H1 (cell line): ENCODE measurements at regions not wholly inside any gene's neighbourhood (a gene's known extent, or its start where the extent isn't known, plus 50 kb on each side); places are given as distances from the start of the nearest gene placed in this dataset.

Source experiments
- CTCF ChIA-PET: fragments of 300-600 bp; sonication (Branson Sonifier 250); formaldehyde crosslinking; loops from one replicate; lab custom pipeline; 2021; ENCODE audit not compliant: partially characterized antibody; lab: Charles Lee
- POLR2A ChIA-PET: fragments of 300-600 bp; sonication (Branson Sonifier 250); formaldehyde crosslinking; loops from one replicate; lab custom pipeline; 2021; ENCODE audit warnings: inconsistent platforms; ENCODE audit not compliant: partially characterized antibody; lab: Charles Lee
- DNase-seq, 2 experiments: peaks; one replicate each; pipeline versions ENCODE4 v3.0.0 to v3.0.0-alpha.2; 2010 to 2022; ENCODE audit warnings: low spot score in 2 of 2, low read depth in 1 of 2, mixed read lengths in 1 of 2
- FAIRE-seq: peaks from 2 replicates; lab custom pipeline; 2011; peaks lifted over from hg19 to GRCh38; lab: Jason Lieb, UNC
- H2AFZ ChIP-seq: 2 replicates; pipeline ENCODE4 v1.8.1; 2012; ENCODE audit warnings: low read length, inconsistent platforms
- H2AK5ac ChIP-seq: 2 replicates; pipeline ENCODE4 v1.6.1; 2013; ENCODE audit warnings: low read depth, low read length
- H2BK120ac ChIP-seq: replicated peaks from 2 replicates; pipeline ENCODE3; 2013; ENCODE audit warnings: low read depth, low read length, inconsistent platforms
- H2BK12ac ChIP-seq: 2 replicates; pipeline ENCODE4 v1.6.1; 2013; ENCODE audit warnings: low read depth, low read length
- H2BK15ac ChIP-seq: 2 replicates; pipeline ENCODE4 v1.6.1; 2013; ENCODE audit warnings: low read length
- H2BK20ac ChIP-seq: 2 replicates; pipeline ENCODE4 v1.6.1; 2013; ENCODE audit warnings: low read length
- H2BK5ac ChIP-seq: 2 replicates; pipeline ENCODE4 v1.6.1; 2013; ENCODE audit warnings: low read depth, low read length
- H3K14ac ChIP-seq: 2 replicates; pipeline ENCODE4 v1.6.1; 2013; ENCODE audit warnings: inconsistent platforms; ENCODE audit not compliant: insufficient read length
- H3K18ac ChIP-seq: 2 replicates; pipeline ENCODE4 v1.6.1; 2013; ENCODE audit warnings: low read length; ENCODE audit errors: extremely low read depth
- H3K23ac ChIP-seq: 2 replicates; pipeline ENCODE4 v1.6.1; 2013; ENCODE audit warnings: inconsistent platforms; ENCODE audit not compliant: insufficient read length
- H3K23me2 ChIP-seq: 2 replicates; pipeline ENCODE4 v1.6.1; 2013; ENCODE audit warnings: low read depth, low read length
- H3K27ac ChIP-seq: 2 replicates; pipeline ENCODE4 v1.6.1; 2011; ENCODE audit warnings: low read depth, low read length, inconsistent platforms
- H3K27me3 ChIP-seq, 4 experiments: replicated peaks in 1 of 4; 1 replicate in 1 of 4; 2 replicates in 3 of 4; pipeline versions ENCODE4 v1.6.1 to v1.8.1; 2011 to 2013; ENCODE audit warnings: low read length in 3 of 4, mild to moderate bottlenecking in 3 of 4, inconsistent platforms in 2 of 4, mixed read lengths in 2 of 4, moderate library complexity in 1 of 4; ENCODE audit not compliant: control insufficient read depth in 3 of 4, insufficient read depth in 3 of 4; ENCODE audit errors: extremely low read depth in 1 of 4
- H3K36me3 ChIP-seq, 4 experiments: 2 replicates each; pipeline versions ENCODE4 v1.6.1 to v1.8.1; 2011 to 2013; ENCODE audit warnings: mild to moderate bottlenecking in 4 of 4, low read length in 3 of 4, moderate library complexity in 2 of 4, control low read depth in 1 of 4, inconsistent platforms in 1 of 4; ENCODE audit not compliant: insufficient read depth in 4 of 4, control insufficient read depth in 2 of 4
- H3K4ac ChIP-seq: replicated peaks from 2 replicates; pipeline ENCODE3; 2013; ENCODE audit warnings: low read length, low read depth, mixed read lengths, inconsistent platforms; ENCODE audit not compliant: insufficient read length
- H3K4me1 ChIP-seq, 4 experiments: replicated peaks in 1 of 4; 1 replicate in 1 of 4; 2 replicates in 3 of 4; pipeline versions ENCODE4 v1.6.1 to v1.8.1; 2011 to 2013; ENCODE audit warnings: low read length in 3 of 4, inconsistent platforms in 2 of 4, mixed read lengths in 1 of 4; ENCODE audit not compliant: insufficient read depth in 4 of 4, control insufficient read depth in 3 of 4
- H3K4me2 ChIP-seq, 2 experiments: 2 replicates each; pipeline versions ENCODE4 v1.6.1 to v1.8.1; 2011 to 2013; ENCODE audit warnings: low read depth in 2 of 2, low read length in 2 of 2, control low read depth in 1 of 2, inconsistent platforms in 1 of 2, mild to moderate bottlenecking in 1 of 2; ENCODE audit not compliant: insufficient read depth in 1 of 2
- H3K4me3 ChIP-seq, 4 experiments: fragments of 200-600, 300-600 bp in 1 of 4; sonication (generic), shearing (Covaris generic), sonication (Bioruptor Twin) in 1 of 4; 2 replicates each; pipeline versions ENCODE4 v1.5.1 to v1.8.1; 2011 to 2016; ENCODE audit warnings: low read length in 4 of 4, low read depth in 3 of 4, control low read depth in 2 of 4, inconsistent platforms in 2 of 4, mild to moderate bottlenecking in 2 of 4, mixed read lengths in 1 of 4, moderate library complexity in 1 of 4; ENCODE audit not compliant: insufficient read depth in 2 of 4; ENCODE audit errors: extremely low read depth in 1 of 4
- H3K56ac ChIP-seq: replicated peaks from 2 replicates; pipeline ENCODE3; 2013; ENCODE audit warnings: low read depth, mild to moderate bottlenecking, mixed read lengths, low read length, inconsistent platforms; ENCODE audit not compliant: insufficient read length
- H3K79me1 ChIP-seq: 2 replicates; pipeline ENCODE4 v1.6.1; 2013; ENCODE audit warnings: low read depth, low read length, control low read depth
- H3K79me2 ChIP-seq, 2 experiments: 2 replicates each; pipeline versions ENCODE4 v1.6.1 to v1.8.1; 2012 to 2013; ENCODE audit warnings: low read length in 2 of 2, mild to moderate bottlenecking in 2 of 2, inconsistent platforms in 1 of 2; ENCODE audit not compliant: insufficient read depth in 2 of 2, control insufficient read depth in 1 of 2
- H3K9ac ChIP-seq, 4 experiments: replicated peaks in 1 of 4; 1 replicate in 1 of 4; 2 replicates in 3 of 4; pipeline versions ENCODE4 v1.6.1 to v1.8.1; 2011 to 2013; ENCODE audit warnings: low read depth in 3 of 4, low read length in 3 of 4, control low read depth in 2 of 4, mild to moderate bottlenecking in 2 of 4, moderate library complexity in 2 of 4, inconsistent platforms in 1 of 4; ENCODE audit errors: extremely low read depth in 1 of 4
- H3K9me3 ChIP-seq, 2 experiments: 2 replicates each; pipeline versions ENCODE4 v1.6.1 to v1.8.1; 2012 to 2013; ENCODE audit warnings: mild to moderate bottlenecking in 2 of 2, moderate library complexity in 2 of 2, control low read depth in 1 of 2, inconsistent platforms in 1 of 2, low read depth in 1 of 2, low read length in 1 of 2, mixed read lengths in 1 of 2; ENCODE audit not compliant: insufficient read depth in 2 of 2
- H4K20me1 ChIP-seq, 2 experiments: replicated peaks in 1 of 2; 2 replicates each; pipeline versions ENCODE3 to v1.8.1; 2011 to 2013; ENCODE audit warnings: inconsistent platforms in 2 of 2, low read length in 2 of 2, mild to moderate bottlenecking in 1 of 2; ENCODE audit not compliant: insufficient read depth in 2 of 2, control insufficient read depth in 1 of 2
- H4K5ac ChIP-seq: 2 replicates; pipeline ENCODE4 v1.6.1; 2013; ENCODE audit warnings: low read length, low read depth, mixed read lengths, inconsistent platforms; ENCODE audit not compliant: insufficient read length
- H4K8ac ChIP-seq: 2 replicates; pipeline ENCODE4 v1.8.0; 2013; ENCODE audit warnings: mild to moderate bottlenecking, moderate library complexity, low read length, inconsistent platforms; ENCODE audit not compliant: insufficient read depth; ENCODE audit errors: extremely low read depth
- H4K91ac ChIP-seq: replicated peaks from 2 replicates; pipeline ENCODE3; 2013; ENCODE audit warnings: low read length, mixed read lengths, inconsistent platforms; ENCODE audit not compliant: insufficient read length
- CBX5 ChIP-seq: fragments of 300-800, 300-1000 bp; sonication (generic); IDR thresholded peaks from 2 replicates; pipeline ENCODE4 v1.7.1; 2016; ENCODE audit warnings: antibody characterized with exemption, low read length, low read depth
- CREB1 ChIP-seq: IDR thresholded peaks from 2 replicates; pipeline ENCODE4 v1.6.1; 2012; ENCODE audit warnings: inconsistent platforms
- HDAC2 ChIP-seq, 2 experiments: fragments of 300-600 bp in 1 of 2; sonication (generic) in 1 of 2; IDR thresholded peaks; 2 replicates each; pipeline ENCODE4 v1.6.1; 2011 to 2012; ENCODE audit warnings: low read depth in 2 of 2, low read length in 2 of 2, mild to moderate bottlenecking in 2 of 2, moderate library complexity in 2 of 2, borderline replicate concordance in 1 of 2, inconsistent platforms in 1 of 2
- SIN3A ChIP-seq, 2 experiments: IDR thresholded peaks in 1 of 2; conservative IDR thresholded peaks in 1 of 2; 2 replicates each; pipeline ENCODE4 v1.6.1; 2011 to 2012; ENCODE audit warnings: low read length in 2 of 2, improper control_type of control experiment in 1 of 2, low read depth in 1 of 2, mild to moderate bottlenecking in 1 of 2
- TCF12 ChIP-seq: IDR thresholded peaks from 2 replicates; pipeline ENCODE4 v1.6.1; 2011; ENCODE audit warnings: low read depth, mild to moderate bottlenecking, low read length
- WGBS, 2 experiments: shearing (Covaris generic) in 1 of 2; methylation state at CpG; one replicate each; pipeline versions ENCODE4 v1.1.6 to v1.1.7; 2013 to 2015; ENCODE audit warnings: low lambda C conversion rate in 2 of 2, mixed read lengths in 2 of 2, inconsistent platforms in 1 of 2, low coverage in 1 of 2, missing lambda C conversion rate in 1 of 2; ENCODE audit not compliant: insufficient replicate concordance in 2 of 2, insufficient coverage in 1 of 2, insufficient read length in 1 of 2; ENCODE audit errors: extremely low coverage in 1 of 2, missing lambda C conversion rate in 1 of 2; 5-methylcytosine and 5-hydroxymethylcytosine counted together

- WGBS, 2 experiments: 53% methylated on average over 4 of the region's 4 CpGs; no CpG with 5 or more reads in 1 of the 2 experiments
- Histone ChIP-seq H3K79me1 (no peaks in the 10 kb centered on the region), H3K4ac (no peak overlapping the region), H3K9me3 (no peaks in the 10 kb centered on the region), H4K5ac (no peak overlapping the region), H3K4me1 (peaks cover 2 to 15% (median 6%) of the 10 kb centered on the region in 4 experiments; a peak in 6 of 7 replicates), H2BK15ac (no peak overlapping the region), H3K56ac (no peak overlapping the region), H3K4me2 (no peak overlapping the region), H3K23me2 (no peaks in the 10 kb centered on the region; the same call in 1 of the 2 replicates)
- FAIRE-seq (no peak), DNase-seq (no peak)
- no peak for TF ChIP-seq CBX5
- TF ChIP-seq TCF12: no peak
- TF ChIP-seq CREB1: no peak
- TF ChIP-seq HDAC2 (IDR thresholded peaks at IDR 0.05; ENCODE audit: borderline replicate concordance in 1 of 2, low read depth in 2 of 2, low read length in 2 of 2): no peak
- TF ChIP-seq SIN3A (conservative IDR thresholded peaks at IDR 0.05 in 1 of 2, IDR thresholded peaks at IDR 0.05 in 1 of 2; ENCODE audit: low read depth in 1 of 2, low read length in 2 of 2): no peak
- TF ChIP-seq, all 59 proteins: peak for 0
- no peak overlapping the region for H4K91ac ChIP-seq
- no peak overlapping the region for H2AK5ac ChIP-seq
- no peak overlapping the region for H2BK120ac ChIP-seq
- ChIA-PET POLR2A (no interaction called here), CTCF (interaction anchor here (0.6 kb wide), 1 partner anchor 20 kb away, joined by 3 read pairs; no protein-coding TSS in a partner anchor)
- H2BK12ac ChIP-seq: no peak overlapping the region
- H2AFZ ChIP-seq: no peak overlapping the region
- H4K20me1 ChIP-seq: no peaks in the 10 kb centered on the region
- no peak overlapping the region; the same call in 1 of the 2 replicates for H3K27ac ChIP-seq
- H3K79me2 ChIP-seq: no peaks in the 10 kb centered on the region
- no peak overlapping the region for H3K18ac ChIP-seq
- no peak overlapping the region for H2BK20ac ChIP-seq
- H2BK5ac ChIP-seq: no peak overlapping the region
- no peak overlapping the region for H4K8ac ChIP-seq
- no peak overlapping the region for H3K4me3 ChIP-seq
- no peak overlapping the region for H3K23ac ChIP-seq
- H3K27me3 ChIP-seq: no peaks in the 10 kb centered on the region
- H3K14ac ChIP-seq: no peak overlapping the region
- H3K9ac ChIP-seq: no peak overlapping the region
- no peaks in the 10 kb centered on the region for H3K36me3 ChIP-seq
Measured at GRCh38 chr11:29957431-29957830, 59.4 kb downstream of the KCNA4 start.
